ENCODE measurements at regions not wholly inside any gene's neighbourhood (a gene's known extent, or its start where the extent isn't known, plus 50 kb on each side); places are given as distances from the start of the nearest gene placed in this dataset.

- no peak overlapping the region for H3K27ac ChIP-seq (ENCODE audit: low read length)
- H3K9me2 ChIP-seq (replicated peaks; ENCODE audit: insufficient read depth, low read length), result no peaks in the 10 kb centered on the region
- no peaks in the 10 kb centered on the region for H3K36me3 ChIP-seq (replicated peaks; ENCODE audit: insufficient read depth, low read length)
- H3K4me2 ChIP-seq (ENCODE audit: low read depth, low read length), result no peak overlapping the region
- H3F3A ChIP-seq (ENCODE audit: insufficient read depth, low read length), result no peaks in the 10 kb centered on the region
- no peaks in the 10 kb centered on the region for H3K9me3 ChIP-seq (replicated peaks; ENCODE audit: insufficient read depth, low read length)
- no peak for DNase-seq
- H3K4me3 ChIP-seq (ENCODE audit: low read length), result no peak overlapping the region
- no peaks in the 10 kb centered on the region for H4K20me1 ChIP-seq (ENCODE audit: insufficient read depth, low read length)
- H3K9ac ChIP-seq (ENCODE audit: low read length), result no peak overlapping the region
- no peaks in the 10 kb centered on the region for H3K4me1 ChIP-seq (ENCODE audit: low read length)
- H3K79me2 ChIP-seq (ENCODE audit: low read length), result no peaks in the 10 kb centered on the region
- no peak for TF ChIP-seq EZH2phosphoT487 (IDR thresholded peaks at IDR 0.05; ENCODE audit: low read length)
- TF ChIP-seq CTCF (IDR thresholded peaks at IDR 0.05; ENCODE audit: low read length), result no peak
- no peak for TF ChIP-seq EZH2 (optimal IDR thresholded peaks at IDR 0.05; ENCODE audit: low read depth, low read length)
- no peak overlapping the region for H2AFZ ChIP-seq (ENCODE audit: low read length)
- no peaks in the 10 kb centered on the region for H3K27me3 ChIP-seq (replicated peaks; ENCODE audit: insufficient read depth, low read length)
Measured at GRCh38 chr7:124460555-124460954, 305.0 kb downstream of the GPR37 start.

GRCh38 chr7:124460056-124460450 is 305.5 kb downstream of the GPR37 start:
- H3F3A ChIP-seq (ENCODE audit: insufficient read depth, low read length), result no peaks in the 10 kb centered on the region
- H4K20me1 ChIP-seq (ENCODE audit: insufficient read depth, low read length), result no peaks in the 10 kb centered on the region
- H3K9ac ChIP-seq (ENCODE audit: low read length), result no peak overlapping the region
- H3K4me1 ChIP-seq (ENCODE audit: low read length), result no peaks in the 10 kb centered on the region
- no peak overlapping the region for H2AFZ ChIP-seq (ENCODE audit: low read length)
- H3K27me3 ChIP-seq (replicated peaks; ENCODE audit: insufficient read depth, low read length), result no peaks in the 10 kb centered on the region
- TF ChIP-seq EZH2 (optimal IDR thresholded peaks at IDR 0.05; ENCODE audit: low read depth, low read length), result no peak
- TF ChIP-seq CTCF (IDR thresholded peaks at IDR 0.05; ENCODE audit: low read length), result no peak
- no peak for TF ChIP-seq EZH2phosphoT487 (IDR thresholded peaks at IDR 0.05; ENCODE audit: low read length)
- H3K9me3 ChIP-seq (replicated peaks; ENCODE audit: insufficient read depth, low read length), result no peaks in the 10 kb centered on the region
- H3K79me2 ChIP-seq (ENCODE audit: low read length), result no peaks in the 10 kb centered on the region
- H3K27ac ChIP-seq (ENCODE audit: low read length), result no peak overlapping the region
- no peak overlapping the region for H3K4me2 ChIP-seq (ENCODE audit: low read depth, low read length)
- H3K4me3 ChIP-seq (ENCODE audit: low read length), result no peak overlapping the region
- no peak for DNase-seq
- no peaks in the 10 kb centered on the region for H3K36me3 ChIP-seq (replicated peaks; ENCODE audit: insufficient read depth, low read length)
- no peaks in the 10 kb centered on the region for H3K9me2 ChIP-seq (replicated peaks; ENCODE audit: insufficient read depth, low read length)

GRCh38 chr7:124459101-124460055 is 306.2 kb downstream of the GPR37 start:
- Histone ChIP-seq H3K36me3 (replicated peaks; ENCODE audit: insufficient read depth, low read length) (no peaks in the 10 kb centered on the region), H3K79me2 (ENCODE audit: low read length) (no peaks in the 10 kb centered on the region), H2AFZ (ENCODE audit: low read length) (no peak overlapping the region), H4K20me1 (ENCODE audit: insufficient read depth, low read length) (no peaks in the 10 kb centered on the region), H3K27me3 (replicated peaks; ENCODE audit: insufficient read depth, low read length) (no peaks in the 10 kb centered on the region), H3K9me3 (replicated peaks; ENCODE audit: insufficient read depth, low read length) (no peaks in the 10 kb centered on the region), H3K27ac (ENCODE audit: low read length) (no peak overlapping the region), H3K9me2 (replicated peaks; ENCODE audit: insufficient read depth, low read length) (no peaks in the 10 kb centered on the region), H3K9ac (ENCODE audit: low read length) (no peak overlapping the region), H3F3A (ENCODE audit: insufficient read depth, low read length) (no peaks in the 10 kb centered on the region), H3K4me1 (ENCODE audit: low read length) (no peaks in the 10 kb centered on the region), H3K4me2 (ENCODE audit: low read depth, low read length) (no peak overlapping the region), H3K4me3 (ENCODE audit: low read length) (no peak overlapping the region)
- DNase-seq, result no peak
- TF ChIP-seq EZH2 (optimal IDR thresholded peaks at IDR 0.05; ENCODE audit: low read depth, low read length) (no peak), EZH2phosphoT487 (IDR thresholded peaks at IDR 0.05; ENCODE audit: low read length) (no peak), CTCF (IDR thresholded peaks at IDR 0.05; ENCODE audit: low read length) (no peak)

Data from MM.1S (cell line).